BLaER1 treated with 17β-estradiol and CSF1 and Interleukin-3, amounts not matched to agents 10 nM and 100 nM (cell line): ENCODE measurements at regions not wholly inside any gene's neighbourhood (a gene's known extent, or its start where the extent isn't known, plus 50 kb on each side); places are given as distances from the start of the nearest gene placed in this dataset.
"Not testable (repeated sequence)": the region's sequence is repeated elsewhere in the genome, so short reads cannot be mapped to it uniquely, and the experiment has no call there.

Experiments used
- H3K27ac ChIP-seq, 11 experiments: shearing (Covaris generic); formaldehyde crosslinking; 2 replicates each; pipeline ENCODE4 v1.8.1; 2022
- H3K27me3 ChIP-seq, 11 experiments: shearing (Covaris generic); formaldehyde crosslinking; 2 replicates each; pipeline ENCODE4 v1.8.1; 2022
- H3K36me3 ChIP-seq, 11 experiments: shearing (Covaris generic); formaldehyde crosslinking; 2 replicates each; pipeline ENCODE4 v1.8.1; 2022
- H3K4me1 ChIP-seq, 10 experiments: shearing (Covaris generic); formaldehyde crosslinking; 2 replicates each; pipeline ENCODE4 v1.8.1; 2022
- H3K4me2 ChIP-seq, 11 experiments: shearing (Covaris generic); formaldehyde crosslinking; 2 replicates each; pipeline ENCODE4 v1.8.1; 2022
- H3K4me3 ChIP-seq, 10 experiments: shearing (Covaris generic); formaldehyde crosslinking; 2 replicates each; pipeline ENCODE4 v1.8.1; 2022
- H3K9ac ChIP-seq, 11 experiments: shearing (Covaris generic); formaldehyde crosslinking; 2 replicates each; pipeline ENCODE4 v1.8.1; 2022
- H3K9me3 ChIP-seq, 11 experiments: shearing (Covaris generic); formaldehyde crosslinking; replicated peaks in 1 of 11; 2 replicates each; pipeline ENCODE4 v1.8.1; 2022
- H4K20me1 ChIP-seq, 11 experiments: shearing (Covaris generic); formaldehyde crosslinking; 2 replicates each; pipeline ENCODE4 v1.8.1; 2022
- Cebpa-rat ChIP-seq, 11 experiments: shearing (Covaris generic); IDR thresholded peaks; 2 replicates each; pipeline ENCODE4 v1.8.1; 2022

DNA sequence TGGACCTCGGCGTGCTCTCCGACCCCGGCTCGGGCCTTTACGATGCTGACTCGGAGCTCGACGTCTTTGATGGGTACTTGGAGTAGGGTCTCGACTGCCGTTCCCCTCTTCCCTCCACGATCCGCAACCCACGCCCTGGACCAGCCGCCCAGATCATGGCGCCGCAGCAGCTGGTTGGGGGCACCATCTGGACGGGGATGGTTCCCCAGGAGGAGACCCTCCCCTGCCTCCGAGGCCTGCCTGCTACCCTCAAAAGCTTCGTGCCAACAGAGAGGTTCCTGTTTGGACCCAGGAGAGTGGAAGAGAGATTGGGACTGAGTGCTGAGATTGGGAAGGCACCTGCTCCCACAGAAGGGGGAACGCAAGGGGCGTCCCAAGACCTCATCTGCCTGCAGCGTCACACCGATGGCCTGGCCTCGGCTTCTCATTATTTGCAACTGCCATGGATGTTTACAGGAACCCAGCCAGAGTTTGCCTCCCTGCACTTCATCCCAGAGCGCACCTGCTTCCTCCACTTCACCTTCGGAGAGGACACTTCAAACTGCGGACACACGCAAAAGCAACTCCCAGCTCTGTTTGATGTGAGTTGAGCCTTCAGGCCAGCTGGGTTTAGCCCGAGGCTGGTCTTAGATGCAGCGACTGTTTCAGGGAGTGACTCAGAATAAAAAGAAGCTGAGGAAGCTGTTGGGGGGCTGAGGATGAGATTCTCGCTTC is 58.9 kb downstream of the GOLGA6L7 start:
- not testable (repeated sequence) for H3K27ac ChIP-seq, H3K36me3 ChIP-seq, H3K4me1 ChIP-seq, H4K20me1 ChIP-seq, H3K4me3 ChIP-seq, H3K9ac ChIP-seq, H3K4me2 ChIP-seq, H3K9me3 ChIP-seq
- H3K27me3 ChIP-seq: peaks cover 16 to 28% (median 21%) of the 10 kb centered on the region in 11 experiments; a peak in 21 of 22 replicates

DNA sequence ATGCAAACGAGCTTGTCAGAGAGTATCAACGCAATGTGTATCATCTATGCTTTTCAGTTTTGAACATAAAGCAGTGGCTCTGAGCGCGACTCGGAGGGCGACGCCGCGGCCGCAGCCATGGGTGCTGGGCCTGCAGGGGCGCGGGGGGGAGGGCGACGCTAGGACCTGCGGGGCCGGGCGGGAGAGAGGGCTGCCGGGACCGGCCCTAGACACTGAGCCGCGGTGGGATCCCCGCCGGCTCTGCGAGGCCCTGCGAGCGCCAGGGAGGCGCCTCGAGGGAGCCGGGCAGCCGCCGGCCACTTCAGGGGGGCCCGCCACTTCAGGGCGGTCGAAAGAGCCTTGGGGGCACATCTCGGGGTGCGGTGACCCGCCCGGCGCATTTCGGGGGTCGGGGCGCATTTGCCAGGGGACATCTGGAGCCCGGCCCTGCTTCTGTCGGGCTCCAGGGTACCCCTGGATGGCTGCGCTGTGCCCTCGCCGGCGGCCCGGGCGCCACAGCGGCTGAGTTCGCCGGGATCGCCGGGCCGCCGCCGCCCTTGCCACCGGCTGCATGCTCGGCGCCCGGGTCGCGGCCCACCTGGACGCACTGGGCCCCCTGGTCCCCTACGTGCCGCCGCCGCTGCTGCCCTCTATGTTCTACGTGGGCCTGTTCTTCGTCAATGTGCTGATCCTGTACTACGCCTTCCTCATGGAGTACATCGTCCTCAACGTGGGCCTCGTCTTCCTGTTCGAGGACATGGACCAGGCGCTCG is 59.6 kb downstream of the GOLGA6L7 start:
- not testable (repeated sequence) for H3K36me3 ChIP-seq, H3K4me3 ChIP-seq, H3K9ac ChIP-seq, H3K4me1 ChIP-seq, H3K27ac ChIP-seq, H3K4me2 ChIP-seq, H4K20me1 ChIP-seq
- peaks cover 6 to 11% (median 10%) of the 10 kb centered on the region in 11 experiments; a peak in 19 of 22 replicates for H3K9me3 ChIP-seq
- peaks cover 16 to 28% (median 21%) of the 10 kb centered on the region in 11 experiments; a peak in 21 of 22 replicates for H3K27me3 ChIP-seq

DNA sequence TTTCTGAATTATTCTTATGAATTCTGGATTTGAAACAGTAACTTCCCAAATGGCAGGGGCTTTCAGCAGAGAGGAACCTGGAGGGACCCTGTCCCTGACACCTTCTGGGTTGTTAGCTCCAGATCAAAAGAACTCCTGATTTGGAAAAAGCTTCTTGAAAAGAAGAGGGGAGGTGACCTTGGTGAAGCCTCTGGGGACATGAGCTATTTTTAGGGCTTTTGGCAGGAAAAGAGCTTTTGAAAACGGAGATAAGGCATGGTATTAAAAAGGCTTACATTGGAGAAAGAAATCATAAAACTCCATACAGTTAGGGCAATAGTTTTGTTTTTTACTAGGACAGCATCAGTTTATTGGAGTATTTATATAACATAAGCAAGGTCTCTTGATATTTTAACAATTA is 60.3 kb downstream of the GOLGA6L7 start:
- not testable (repeated sequence) for H3K9ac ChIP-seq, H3K27ac ChIP-seq, H4K20me1 ChIP-seq, H3K4me3 ChIP-seq, H3K4me1 ChIP-seq, H3K4me2 ChIP-seq, H3K36me3 ChIP-seq
- peaks cover 6 to 18% (median 15%) of the 10 kb centered on the region in 11 experiments; a peak in 19 of 22 replicates for H3K9me3 ChIP-seq
- H3K27me3 ChIP-seq: peaks cover 16 to 28% (median 21%) of the 10 kb centered on the region in 11 experiments; a peak in 21 of 22 replicates

GRCh38 chr15:28786521-28786920 is 61.9 kb downstream of the GOLGA6L7 start:
- Histone ChIP-seq H3K4me3 (no peak overlapping the region), H3K4me1 (0 out of 20 replicates have a peak, but pooled peaks cover 0 to 4% (median 0%) of the 10 kb centered on the region in 10 experiments), H3K4me2 (peak overlapping the region in 1 of 11 experiments; percentile 2; a peak in 2 of 22 replicates), H3K36me3 (no peaks in the 10 kb centered on the region), H4K20me1 (no peaks in the 10 kb centered on the region), H3K9ac (no peak overlapping the region), H3K27me3 (peaks cover 16 to 28% (median 21%) of the 10 kb centered on the region in 11 experiments; a peak in 21 of 22 replicates), H3K9me3 (peaks cover 6 to 18% (median 15%) of the 10 kb centered on the region in 11 experiments; a peak in 19 of 22 replicates), H3K27ac (no peak overlapping the region)
- TF ChIP-seq Cebpa-rat (IDR thresholded peaks at IDR 0.05): no peak

DNA sequence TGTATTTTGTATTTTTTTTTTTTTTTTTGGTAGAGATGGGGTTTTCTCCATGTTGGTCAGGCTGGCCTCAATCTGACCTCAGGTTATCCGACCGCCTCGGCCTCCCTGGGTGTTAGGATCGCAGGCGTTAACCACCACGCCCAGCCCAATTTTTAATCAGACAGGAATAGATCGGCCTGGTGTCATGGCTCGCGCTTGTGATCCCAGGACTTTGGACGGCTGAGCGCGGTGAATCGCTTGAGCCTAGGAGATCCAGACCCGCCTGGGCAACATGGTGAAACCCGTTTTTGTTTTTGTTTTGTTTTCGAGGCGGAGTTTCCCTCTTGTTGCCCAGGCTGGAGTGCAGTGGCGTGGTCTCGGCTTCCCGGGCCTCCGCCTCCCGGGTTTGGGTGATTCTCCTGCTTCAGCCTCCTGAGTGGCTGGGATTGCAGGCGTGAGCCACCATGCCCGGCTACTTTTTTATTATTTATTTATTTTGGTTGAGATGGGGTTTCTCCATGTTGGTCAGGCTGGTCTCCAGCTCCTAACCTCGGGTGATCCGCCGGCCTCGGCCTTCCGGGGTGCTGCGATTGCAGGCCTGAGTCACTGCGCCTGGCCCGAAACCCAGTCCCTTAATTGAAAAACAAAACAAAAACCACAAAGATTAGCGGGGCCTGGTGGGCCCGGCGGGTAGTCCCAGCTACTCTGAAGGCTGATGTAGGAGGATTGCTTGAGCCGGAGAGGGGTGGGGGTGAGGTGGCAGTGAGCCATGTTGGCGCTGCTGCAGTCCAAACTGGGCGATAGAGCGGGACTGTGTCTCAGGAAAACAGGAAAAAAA is 63.9 kb downstream of the GOLGA6L7 start:
- H3K27ac ChIP-seq, H3K4me2 ChIP-seq, H3K4me1 ChIP-seq, H3K9ac ChIP-seq, H3K36me3 ChIP-seq, H3K4me3 ChIP-seq, H4K20me1 ChIP-seq: not testable (repeated sequence)
- peaks cover 6 to 18% (median 15%) of the 10 kb centered on the region in 11 experiments; a peak in 19 of 22 replicates for H3K9me3 ChIP-seq
- peaks cover 12 to 18% (median 16%) of the 10 kb centered on the region in 11 experiments; a peak in 21 of 22 replicates for H3K27me3 ChIP-seq

DNA sequence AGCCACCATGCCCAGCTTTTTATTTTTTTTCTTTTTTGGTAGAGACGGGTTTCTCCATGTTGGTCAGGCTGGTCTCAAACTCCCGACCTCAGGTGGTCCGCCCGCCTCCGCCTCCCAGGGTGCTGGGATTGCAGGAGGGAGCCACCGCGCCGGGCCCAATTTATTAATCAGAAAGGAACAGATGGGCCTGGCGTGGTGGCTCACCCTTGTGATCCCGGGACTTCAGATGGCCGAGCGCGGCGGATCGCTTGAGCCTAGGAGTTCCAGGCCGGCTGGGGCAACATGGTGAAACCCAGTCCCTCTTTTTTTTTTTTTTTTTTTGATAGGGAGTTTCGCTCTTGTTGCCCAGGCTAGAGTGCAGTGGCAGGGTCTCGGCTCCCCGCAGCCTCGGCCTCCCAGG is 64.6 kb downstream of the GOLGA6L7 start:
- no peaks in the 10 kb centered on the region for H4K20me1 ChIP-seq
- no peak overlapping the region for H3K27ac ChIP-seq
- no peak overlapping the region for H3K9ac ChIP-seq
- H3K9me3 ChIP-seq: peaks cover 6 to 18% (median 15%) of the 10 kb centered on the region in 11 experiments; a peak in 19 of 22 replicates
- no peak overlapping the region for H3K4me3 ChIP-seq
- 0 out of 20 replicates have a peak, but pooled peaks cover 0 to 4% (median 0%) of the 10 kb centered on the region in 10 experiments for H3K4me1 ChIP-seq
- H3K27me3 ChIP-seq: peaks cover 10 to 13% (median 12%) of the 10 kb centered on the region in 11 experiments; a peak in 21 of 22 replicates
- no peaks in the 10 kb centered on the region for H3K36me3 ChIP-seq
- TF ChIP-seq Cebpa-rat (IDR thresholded peaks at IDR 0.05): no peak
- H3K4me2 ChIP-seq: no peak overlapping the region

GRCh38 chr15:28783466-28783865 is 65.0 kb downstream of the GOLGA6L7 start:
- Histone ChIP-seq H3K36me3 (no peaks in the 10 kb centered on the region), H3K27ac (no peak overlapping the region), H3K4me2 (no peak overlapping the region), H3K9ac (no peak overlapping the region), H4K20me1 (no peaks in the 10 kb centered on the region), H3K4me1 (0 out of 20 replicates have a peak, but pooled peaks cover 0 to 4% (median 0%) of the 10 kb centered on the region in 10 experiments), H3K27me3 (peaks cover 6 to 9% (median 8%) of the 10 kb centered on the region in 11 experiments; a peak in 21 of 22 replicates), H3K9me3 (peaks cover 6 to 18% (median 15%) of the 10 kb centered on the region in 11 experiments; a peak in 19 of 22 replicates), H3K4me3 (no peak overlapping the region)
- TF ChIP-seq Cebpa-rat (IDR thresholded peaks at IDR 0.05): no peak

GRCh38 chr15:28778397-28778796 is 66.2 kb upstream of the GOLGA8M start:
- H3K27ac ChIP-seq, H3K9ac ChIP-seq, H3K36me3 ChIP-seq, H3K4me2 ChIP-seq, H3K9me3 ChIP-seq, H4K20me1 ChIP-seq, H3K27me3 ChIP-seq, H3K4me3 ChIP-seq, H3K4me1 ChIP-seq: not testable (repeated sequence)

DNA sequence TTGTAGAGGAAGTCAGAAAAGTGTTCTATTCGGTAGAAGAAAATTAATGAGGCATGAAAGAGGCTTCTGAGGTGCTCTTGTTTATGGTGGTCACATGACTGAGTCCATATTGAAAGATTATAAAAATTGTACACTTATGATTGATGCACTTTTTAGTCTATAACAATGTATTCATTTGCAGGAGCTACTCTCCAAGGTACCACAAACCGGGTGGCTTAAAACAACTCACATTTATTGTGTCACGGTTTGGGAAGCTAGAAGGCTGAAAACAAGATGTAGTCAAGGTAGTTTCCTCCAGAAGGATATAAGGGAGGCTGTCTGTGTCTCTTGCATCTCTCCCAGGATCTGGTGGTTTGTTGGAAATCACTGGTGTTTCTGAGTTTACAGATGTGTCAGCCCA is 60.6 kb upstream of the GOLGA8M start:
- H3K9ac ChIP-seq, H3K27ac ChIP-seq, H3K4me3 ChIP-seq, H3K36me3 ChIP-seq, H4K20me1 ChIP-seq, H3K9me3 ChIP-seq, H3K4me2 ChIP-seq, H3K27me3 ChIP-seq, H3K4me1 ChIP-seq: not testable (repeated sequence)
